HG02943 (cell line): ENCODE measurements at regions not wholly inside any gene's neighbourhood (a gene's known extent, or its start where the extent isn't known, plus 50 kb on each side); places are given as distances from the start of the nearest gene placed in this dataset.
"Not testable (repeated sequence)": the region's sequence is repeated elsewhere in the genome, so short reads cannot be mapped to it uniquely, and the experiment has no call there.

Experiments
- ATAC-seq: cut with Tn5 transposase; IDR thresholded peaks from one replicate; pipeline ENCODE4 v1.9.1; 2021; ENCODE audit warnings: mild to moderate bottlenecking, low read depth, moderate library complexity; ENCODE audit not compliant: unreplicated experiment

GRCh38 chr5:88622890-88623289, 260.1 kb downstream of the MEF2C start:
- ATAC-seq, result not testable (repeated sequence)

GRCh38 chr5:88615767-88616166, 267.2 kb downstream of the MEF2C start:
- ATAC-seq, result not testable (repeated sequence)

DNA sequence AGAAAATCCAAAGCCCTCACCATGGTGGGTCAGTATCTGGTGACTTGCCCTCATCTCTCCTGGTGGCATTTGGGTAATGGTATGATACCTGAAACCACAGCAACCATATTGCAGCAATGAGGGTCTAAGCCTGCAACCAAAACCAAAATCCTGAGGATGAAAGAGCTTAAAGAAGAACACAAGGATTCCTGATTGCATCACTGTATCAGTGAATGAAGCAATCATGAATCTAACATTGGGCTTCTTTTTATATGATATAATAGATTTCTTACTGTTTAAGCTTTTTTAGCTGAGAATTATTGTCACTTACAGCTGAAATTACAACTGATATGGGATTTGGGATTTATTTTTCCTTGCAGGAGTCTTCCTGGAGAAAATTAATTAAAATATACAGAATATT, 269.9 kb downstream of the MEF2C start:
- no peak for ATAC-seq

DNA sequence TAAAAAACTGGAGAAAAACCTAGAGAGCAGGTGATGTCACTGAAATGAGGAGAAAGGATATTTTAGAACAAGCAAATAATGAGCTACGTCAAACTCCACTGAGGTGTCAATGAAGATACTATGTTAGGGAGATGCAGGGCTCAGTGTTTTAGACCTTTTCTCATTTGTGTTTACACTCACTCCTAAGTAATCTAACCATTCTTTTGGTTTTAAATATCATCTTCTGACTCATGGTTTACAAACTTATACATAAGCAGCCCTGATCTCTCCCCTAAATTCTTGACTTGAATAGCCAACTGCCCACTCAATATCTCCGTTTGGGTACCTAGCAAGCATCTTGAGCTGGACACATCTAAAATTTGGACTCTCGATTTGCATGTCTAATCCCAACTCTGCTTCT, 272.4 kb downstream of the MEF2C start:
- no peak for ATAC-seq

GRCh38 chr5:88607492-88607891, 275.5 kb downstream of the MEF2C start:
- ATAC-seq, result no peak

DNA sequence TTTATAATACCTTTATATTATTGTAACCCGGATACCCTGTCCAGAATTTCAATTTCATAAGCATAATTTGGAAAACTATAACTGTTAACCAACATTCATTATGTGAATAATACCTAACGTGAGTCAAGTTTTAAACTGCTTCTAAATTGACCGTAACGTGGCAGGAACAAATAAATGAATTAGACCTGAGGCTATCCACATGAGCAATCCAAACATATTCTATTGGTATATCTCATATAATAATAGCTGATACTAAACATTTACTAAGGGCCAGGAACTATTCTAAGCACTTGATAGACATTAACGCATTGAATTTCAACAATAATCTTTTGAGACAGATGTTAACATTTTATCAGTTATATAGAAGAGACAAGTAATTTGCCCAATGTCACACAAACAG, 276.4 kb downstream of the MEF2C start:
- ATAC-seq, result no peak

GRCh38 chr5:88606173-88606572, 276.8 kb downstream of the MEF2C start:
- no peak for ATAC-seq

DNA sequence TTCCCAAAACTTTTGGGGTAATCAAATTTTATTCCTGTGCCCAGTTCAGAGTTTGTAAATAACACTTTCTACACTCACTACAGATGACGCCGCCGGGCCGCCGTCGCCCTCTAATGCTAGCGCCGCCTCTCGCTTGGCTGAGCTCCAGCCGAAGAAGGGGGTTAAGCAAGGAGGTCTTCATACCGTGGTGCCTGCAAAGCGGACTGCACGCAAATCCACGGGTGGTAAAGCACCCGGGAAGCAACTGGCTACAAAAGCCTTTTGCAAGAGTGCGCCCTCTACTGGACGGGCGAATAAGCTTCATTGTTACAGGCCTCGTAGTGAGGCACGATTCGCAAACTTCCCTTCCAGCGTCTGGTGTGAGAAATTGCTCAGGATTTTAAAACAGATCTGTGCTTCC, 280.4 kb downstream of the MEF2C start:
- ATAC-seq, result no peak

DNA sequence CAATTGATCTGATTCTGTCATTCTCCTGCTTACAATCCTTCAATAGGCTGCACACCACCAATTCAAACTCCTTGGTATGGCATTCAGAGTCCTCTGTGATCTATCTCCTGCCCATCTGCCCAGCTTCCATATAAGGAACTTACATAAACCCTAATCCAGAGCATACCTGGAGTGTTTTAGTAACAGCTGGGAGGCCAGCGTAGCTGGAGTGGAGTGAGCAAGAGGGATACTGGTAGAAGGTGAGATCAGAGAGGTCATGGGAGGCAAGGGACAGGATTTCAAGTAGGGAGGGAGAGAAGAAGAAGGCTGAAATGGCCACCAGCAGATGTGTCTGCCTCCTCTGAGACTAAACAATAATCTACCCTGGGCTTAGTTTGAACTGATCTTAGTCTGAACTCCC, 288.5 kb downstream of the MEF2C start:
- no peak for ATAC-seq

DNA sequence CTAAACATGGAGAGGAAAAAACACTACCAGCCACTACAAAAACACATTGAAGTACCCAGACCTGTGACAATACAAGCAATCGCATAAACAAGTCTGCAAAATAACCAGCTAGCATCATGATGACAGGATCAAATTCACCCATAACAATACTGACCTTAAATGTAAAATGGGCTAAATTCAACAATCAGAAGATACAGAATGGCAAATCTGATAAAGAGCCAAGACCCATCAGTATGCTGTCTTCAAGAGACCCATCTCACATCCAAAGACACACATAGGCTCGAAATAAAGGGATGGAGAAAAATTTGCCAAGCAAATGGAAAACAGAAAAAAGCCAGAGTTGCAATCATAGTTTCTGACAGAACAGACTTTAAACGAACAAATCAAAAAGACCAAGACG, 294.4 kb downstream of the MEF2C start:
- no peak for ATAC-seq

DNA sequence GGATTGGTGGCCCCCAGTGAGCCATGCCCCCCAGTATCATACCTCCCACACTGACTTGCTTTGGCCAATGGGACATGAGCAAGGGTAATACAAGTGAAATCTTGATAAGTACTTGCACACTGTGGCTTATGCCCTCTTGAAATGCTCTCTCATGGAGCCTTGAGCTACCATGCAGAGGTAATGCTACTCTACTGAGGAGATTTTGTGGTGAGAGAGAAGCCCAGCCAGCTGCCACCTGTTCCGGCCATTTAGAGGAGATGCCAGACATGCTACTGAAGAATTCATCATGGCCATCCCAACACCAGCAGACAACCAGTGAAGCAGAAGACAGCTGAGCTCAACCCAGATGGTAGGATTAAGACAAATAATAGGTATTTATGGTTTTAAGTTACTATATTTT, 299.5 kb downstream of the MEF2C start:
- no peak for ATAC-seq

- ATAC-seq, result no peak
These were observed 289.7 kb upstream of the TMEM161B start for GRCh38 chr5:88558366-88558765.

GRCh38 chr5:88557881-88558280, 289.2 kb upstream of the TMEM161B start:
- ATAC-seq, result no peak

DNA sequence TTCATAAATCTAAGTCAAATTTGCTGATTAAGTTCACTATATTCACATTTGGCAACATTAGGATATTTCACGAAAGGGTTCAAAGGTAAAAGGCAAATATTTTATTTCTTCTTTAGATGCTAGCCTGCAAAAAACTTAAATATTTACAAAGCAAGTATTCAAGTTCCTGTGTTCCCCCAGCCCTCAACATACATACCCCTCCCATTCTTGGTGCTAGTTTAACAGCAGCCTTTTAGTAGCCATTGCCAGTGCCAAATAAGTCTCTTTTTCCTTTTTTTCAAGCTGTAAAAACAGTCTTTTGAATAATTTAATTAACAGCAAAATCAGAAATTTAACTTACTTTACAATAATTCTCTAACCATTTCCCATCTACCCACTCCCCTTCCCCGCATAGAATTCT, 288.5 kb upstream of the TMEM161B start:
- ATAC-seq, result no peak

DNA sequence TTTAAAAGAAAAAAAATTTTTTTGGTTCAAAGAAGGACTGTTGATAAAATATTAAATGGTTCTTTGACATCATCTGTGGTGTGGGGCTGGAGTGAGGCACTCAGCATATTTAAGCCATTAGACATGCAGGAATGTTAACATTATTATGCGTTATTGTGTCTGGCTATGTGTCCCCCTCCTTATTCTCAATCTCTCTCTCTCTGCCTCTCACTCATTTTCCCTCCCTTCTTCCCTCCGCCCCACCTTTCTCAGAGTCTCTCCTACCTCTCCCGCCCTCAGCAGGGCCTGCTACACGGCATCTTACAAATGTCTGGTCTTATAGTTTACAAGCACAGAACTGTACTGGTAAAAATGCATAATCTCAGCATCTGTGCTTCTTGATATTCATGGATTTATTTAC, 287.8 kb upstream of the TMEM161B start:
- ATAC-seq, result no peak

DNA sequence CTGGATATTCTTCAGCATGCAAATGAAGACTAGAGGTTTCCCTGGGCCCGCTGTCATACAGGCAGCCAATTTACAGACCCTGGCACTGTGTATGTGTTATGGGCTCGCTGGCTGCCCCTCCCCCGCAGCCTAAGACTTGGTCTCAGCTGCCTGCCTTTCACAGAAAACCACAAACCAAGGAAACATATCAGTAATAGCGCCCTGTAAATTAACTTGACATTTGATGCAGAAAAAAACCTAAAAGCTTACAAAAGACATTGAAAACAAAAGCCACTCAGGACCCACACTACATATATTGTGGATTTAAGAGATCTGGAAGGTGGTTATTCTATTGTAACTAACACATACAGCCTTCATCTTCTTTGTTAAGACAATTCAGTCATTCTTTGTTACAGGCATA, 287.0 kb upstream of the TMEM161B start:
- ATAC-seq, result no peak

DNA sequence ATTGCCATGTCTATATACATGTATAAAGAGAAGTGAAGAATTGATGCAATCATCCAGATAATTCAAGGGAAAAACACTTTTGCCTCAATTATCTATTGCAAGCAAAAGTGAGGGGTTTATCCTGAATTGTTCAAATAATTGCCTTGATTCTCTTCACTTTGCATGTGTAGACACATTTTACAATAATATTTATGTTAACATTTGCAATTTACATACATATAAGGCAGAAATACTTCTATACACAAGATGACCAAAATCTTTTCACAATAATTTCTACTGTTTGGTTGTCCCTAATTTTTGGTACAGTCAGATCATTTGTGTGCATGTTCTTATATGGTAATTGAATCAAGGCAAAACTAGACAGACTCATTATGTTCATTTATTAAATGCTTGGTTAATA, 285.3 kb upstream of the TMEM161B start:
- ATAC-seq, result no peak

DNA sequence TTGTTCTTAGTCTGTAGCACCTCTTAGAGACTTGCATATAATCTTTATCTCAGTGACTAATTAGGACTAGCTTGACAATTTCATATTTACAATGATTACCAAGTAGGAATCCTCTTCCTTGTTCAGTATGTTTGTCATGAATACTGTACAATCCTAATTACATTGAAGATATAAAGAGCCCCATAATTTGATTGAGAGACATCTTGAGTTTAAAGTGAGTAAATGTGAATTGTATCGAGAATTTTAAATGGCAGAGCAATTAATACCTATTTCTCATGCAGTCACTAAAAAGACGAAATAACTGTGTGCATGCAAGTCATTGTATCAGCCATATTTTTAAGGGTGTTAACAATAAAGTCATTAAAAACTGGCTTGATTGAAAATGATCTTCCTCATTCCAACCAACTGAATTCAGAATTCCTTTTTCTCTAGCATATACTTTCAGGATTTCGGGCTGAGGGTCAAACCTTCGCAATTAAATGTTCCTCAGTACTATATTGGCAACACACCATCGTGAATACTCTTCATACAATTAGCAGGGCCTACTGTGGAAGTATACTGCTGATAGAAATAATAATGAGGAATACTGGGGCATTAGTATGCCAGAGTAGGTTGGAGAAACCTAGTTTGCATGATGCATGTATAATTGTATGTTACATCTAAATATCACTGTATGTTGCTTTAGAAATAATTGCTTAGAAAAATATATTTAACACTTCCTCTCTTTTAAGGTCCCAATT, 284.7 kb upstream of the TMEM161B start:
- no peak for ATAC-seq

- no peak for ATAC-seq
These were observed 283.8 kb upstream of the TMEM161B start for GRCh38 chr5:88552426-88552825.

DNA sequence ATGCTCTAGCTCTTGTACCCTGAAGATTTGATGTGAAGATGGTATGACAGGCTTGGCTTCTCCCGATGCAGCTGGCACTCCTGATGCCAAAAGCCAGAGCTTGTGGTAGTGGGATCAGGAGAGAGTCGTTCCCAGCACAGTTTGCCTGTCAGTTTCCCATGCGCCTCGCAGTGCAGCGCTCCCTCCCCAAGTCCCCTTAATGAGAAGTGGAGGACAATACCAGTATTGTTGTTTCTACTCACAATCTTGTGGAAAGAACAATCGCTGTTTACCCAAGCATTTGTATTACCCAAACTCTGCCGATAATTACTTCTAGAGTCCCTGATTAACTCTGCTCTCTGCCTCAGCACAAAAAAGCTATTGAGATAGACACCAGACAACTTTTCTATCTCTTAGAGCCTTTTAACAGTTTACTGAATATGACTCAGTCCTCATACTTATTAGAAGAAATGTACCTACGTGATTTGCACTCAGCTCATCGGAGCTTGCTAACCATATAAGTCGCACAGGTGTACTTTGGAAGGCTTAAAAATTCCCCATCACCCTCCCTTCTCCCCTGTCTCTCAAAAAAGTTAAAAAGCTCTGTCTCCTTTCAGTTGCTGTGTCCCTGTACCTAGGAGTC, 283.2 kb upstream of the TMEM161B start:
- ATAC-seq, result no peak

- ATAC-seq, result no peak
These were observed 282.1 kb upstream of the TMEM161B start for GRCh38 chr5:88550736-88551135.

GRCh38 chr5:88548136-88548805, 279.6 kb upstream of the TMEM161B start:
- no peak for ATAC-seq
